HG03460 (cell line): ENCODE measurements at regions not wholly inside any gene's neighbourhood (a gene's known extent, or its start where the extent isn't known, plus 50 kb on each side); places are given as distances from the start of the nearest gene placed in this dataset.
"Not testable (repeated sequence)": the region's sequence is repeated elsewhere in the genome, so short reads cannot be mapped to it uniquely, and the experiment has no call there.

ENCODE experiments used
- ATAC-seq: cut with Tn5 transposase; IDR thresholded peaks from one replicate; pipeline ENCODE4 v1.9.1; 2021; ENCODE audit not compliant: unreplicated experiment

- ATAC-seq, result no peak
Measured at GRCh38 chr4:148574911-148575310, 132.7 kb upstream of the NR3C2 start.

- no peak for ATAC-seq
Measured at GRCh38 chr4:148574502-148574901, 132.3 kb upstream of the NR3C2 start.

DNA sequence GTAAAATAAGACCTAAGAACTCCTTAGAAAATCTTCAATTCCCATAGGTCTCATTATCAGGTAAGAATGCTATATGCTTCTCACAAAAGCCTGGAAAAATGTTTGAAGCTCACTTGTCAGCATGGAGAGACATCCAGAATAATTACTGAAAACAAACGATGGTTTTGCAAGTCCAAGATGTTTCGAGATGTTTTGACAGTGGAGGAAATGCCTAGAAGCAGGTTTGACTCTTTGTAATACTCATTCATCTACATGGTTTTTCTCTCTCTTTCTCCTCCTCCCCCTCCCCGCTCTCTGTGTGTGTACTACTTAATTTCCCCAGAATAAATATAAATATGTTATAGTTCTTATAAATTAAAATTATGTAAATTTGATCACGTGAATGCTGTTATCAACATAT lies 131.9 kb upstream of the NR3C2 start:
- ATAC-seq, result no peak

DNA sequence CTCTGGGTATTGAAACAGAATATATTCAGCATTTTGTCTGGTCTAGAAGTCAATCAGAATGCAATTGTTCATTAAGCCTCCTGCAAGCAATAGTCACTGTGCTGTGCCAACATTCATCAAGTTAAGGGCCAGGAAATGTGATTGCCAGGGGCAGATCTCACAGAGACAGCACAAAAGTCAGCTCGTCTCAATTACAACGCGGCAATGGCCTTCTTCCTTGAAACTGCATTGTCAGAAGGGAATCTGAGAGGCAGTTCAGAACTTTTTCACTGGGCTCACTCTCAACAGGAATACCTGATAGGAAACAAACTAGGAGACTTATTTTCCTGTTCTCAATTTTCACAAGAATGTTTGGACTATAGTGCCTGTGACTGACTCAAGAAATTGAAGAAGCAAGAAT lies 131.1 kb upstream of the NR3C2 start:
- ATAC-seq, result no peak

- no peak for ATAC-seq
Measured at GRCh38 chr4:148565801-148566200, 123.6 kb upstream of the NR3C2 start.

DNA sequence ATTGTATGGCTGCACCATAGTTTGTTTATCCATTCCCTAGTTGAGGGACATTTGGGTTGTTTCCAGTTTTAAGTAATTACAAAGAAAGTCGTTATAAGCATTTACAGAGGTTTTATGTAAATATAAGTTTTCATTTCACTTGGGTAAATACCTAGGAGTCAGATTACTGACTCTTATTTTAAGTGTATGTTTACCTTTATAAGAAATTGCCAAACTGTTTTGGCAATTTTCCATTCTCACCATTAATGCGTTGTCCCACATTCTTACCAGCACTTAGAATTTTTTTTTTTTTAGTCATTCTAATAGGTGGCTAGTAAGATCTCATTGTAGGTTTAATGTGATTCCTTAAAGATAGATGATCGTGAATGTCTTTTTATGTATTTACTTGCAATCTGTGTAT lies 121.5 kb upstream of the NR3C2 start:
- no peak for ATAC-seq

GRCh38 chr4:148561467-148561866 lies 119.3 kb upstream of the NR3C2 start:
- no peak for ATAC-seq

DNA sequence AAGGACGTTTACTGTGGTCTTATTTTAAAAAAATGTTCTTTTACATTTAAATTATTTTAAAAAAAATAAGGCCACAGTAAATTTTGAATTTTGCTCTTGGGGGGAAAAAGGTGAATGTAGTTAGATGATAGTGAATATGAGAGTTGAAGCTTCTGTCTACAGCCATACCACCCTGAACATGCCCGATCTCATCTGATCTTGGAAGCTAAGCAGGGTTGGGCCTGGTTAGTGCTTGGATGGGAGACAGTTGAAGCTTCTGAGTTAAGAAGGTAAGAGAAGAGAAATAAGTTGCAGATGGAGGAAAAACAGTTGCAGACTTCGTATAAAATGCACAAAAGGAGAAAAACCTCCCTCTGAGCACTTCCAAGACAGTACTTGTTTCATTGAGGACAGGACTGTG lies 115.6 kb upstream of the NR3C2 start:
- no peak for ATAC-seq

DNA sequence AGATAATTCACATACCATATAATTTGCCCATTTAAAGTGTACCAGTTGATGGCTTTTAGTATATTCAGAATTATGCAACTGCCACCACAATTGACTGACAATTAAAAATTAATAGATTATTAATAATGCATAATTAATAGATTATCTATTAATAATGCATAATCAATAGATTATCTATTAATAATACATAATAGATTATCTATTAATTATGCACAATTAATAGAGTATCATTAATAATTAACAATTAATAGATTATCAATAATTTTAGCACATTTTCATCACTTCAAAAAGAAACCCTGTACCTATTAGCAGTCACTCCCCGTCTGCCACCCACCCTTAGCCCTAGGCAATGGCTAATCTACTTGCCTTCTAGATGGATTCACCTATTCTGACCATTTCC lies 108.6 kb upstream of the NR3C2 start:
- no peak for ATAC-seq

GRCh38 chr4:148542922-148543623 lies 100.9 kb upstream of the NR3C2 start:
- no peak for ATAC-seq

GRCh38 chr4:148540622-148541326 lies 98.6 kb upstream of the NR3C2 start:
- ATAC-seq, result no peak

DNA sequence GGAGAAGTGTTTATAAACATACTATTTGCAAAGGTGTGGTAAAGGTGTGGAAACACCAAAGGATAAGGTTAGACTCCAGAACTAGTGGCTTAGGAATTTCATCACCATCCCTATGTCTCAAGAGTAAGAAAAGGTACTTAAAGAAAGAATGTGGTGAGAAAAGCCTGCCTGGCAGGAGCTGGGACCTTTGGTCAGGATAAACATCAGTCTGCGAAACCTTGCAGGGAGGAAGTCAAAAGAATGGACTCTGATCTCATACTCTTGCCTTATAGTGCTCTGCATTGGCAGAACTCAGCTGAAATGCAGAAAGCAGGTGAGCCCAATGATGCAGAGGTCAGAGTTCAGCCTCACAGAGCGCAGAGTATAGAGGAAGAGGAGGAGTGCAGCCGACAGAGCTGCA lies 97.2 kb upstream of the NR3C2 start:
- no peak for ATAC-seq

DNA sequence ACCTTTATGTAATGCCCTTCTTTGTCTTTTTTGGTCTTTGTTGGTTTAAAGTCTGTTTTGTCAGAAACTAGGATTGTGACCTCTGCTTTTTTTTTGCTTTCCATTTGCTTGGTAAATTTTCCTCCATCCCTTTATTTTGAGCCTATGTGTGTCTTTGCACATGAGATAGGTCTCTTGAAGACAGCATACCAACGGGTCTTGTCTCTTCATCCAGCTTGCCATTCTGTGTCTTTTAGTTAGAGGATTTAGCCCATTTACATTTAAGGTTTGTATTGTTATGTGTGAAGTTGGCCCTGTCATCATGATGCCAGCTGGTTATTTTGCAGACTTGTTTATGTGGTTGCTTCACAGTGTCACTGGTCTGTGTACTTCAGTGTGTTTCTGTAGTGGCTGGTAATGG lies 91.6 kb upstream of the NR3C2 start:
- ATAC-seq, result not testable (repeated sequence)

GRCh38 chr4:148530114-148530513 lies 87.9 kb upstream of the NR3C2 start:
- ATAC-seq, result no peak

DNA sequence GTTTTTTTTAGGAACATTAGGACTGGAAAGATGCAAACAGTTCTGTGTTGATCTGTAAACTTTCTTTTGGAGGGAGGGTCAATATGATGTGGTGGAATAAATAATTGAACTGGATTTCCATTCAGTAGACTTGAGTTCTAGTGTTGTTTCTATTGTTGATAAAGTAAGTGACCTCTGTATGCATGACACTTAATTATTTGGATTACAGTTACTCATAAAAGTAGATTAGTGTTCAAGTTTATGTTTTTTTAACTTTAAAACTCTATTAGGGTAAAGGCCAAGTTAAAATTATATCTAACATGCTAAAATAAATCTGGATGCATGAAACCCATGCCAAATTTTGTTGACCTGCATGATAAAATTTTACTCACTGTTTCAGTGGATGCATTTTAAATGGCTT lies 85.4 kb upstream of the NR3C2 start:
- ATAC-seq, result no peak

- no peak for ATAC-seq
Measured at GRCh38 chr4:148522995-148523394, 80.8 kb upstream of the NR3C2 start.

DNA sequence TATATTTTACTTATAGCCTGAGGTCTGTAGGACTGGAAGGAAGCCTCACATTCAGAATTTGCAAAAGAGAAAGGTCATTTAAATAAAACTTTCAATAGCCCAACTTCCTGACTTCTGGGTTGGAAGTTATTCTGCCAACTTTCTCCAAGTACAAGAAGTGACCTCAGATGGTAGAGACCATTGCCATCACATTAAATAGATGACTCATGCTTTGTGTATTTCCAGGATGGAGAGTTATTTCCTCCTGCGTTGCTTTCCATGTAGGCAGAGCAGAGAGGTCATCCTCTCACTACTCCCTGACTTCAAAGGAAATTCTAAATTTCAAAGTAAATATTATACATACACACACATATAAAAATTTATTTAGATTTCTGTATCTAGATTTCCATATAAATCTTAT lies 73.0 kb upstream of the NR3C2 start:
- no peak for ATAC-seq

- no peak for ATAC-seq
Measured at GRCh38 chr4:148514581-148514980, 72.4 kb upstream of the NR3C2 start.

DNA sequence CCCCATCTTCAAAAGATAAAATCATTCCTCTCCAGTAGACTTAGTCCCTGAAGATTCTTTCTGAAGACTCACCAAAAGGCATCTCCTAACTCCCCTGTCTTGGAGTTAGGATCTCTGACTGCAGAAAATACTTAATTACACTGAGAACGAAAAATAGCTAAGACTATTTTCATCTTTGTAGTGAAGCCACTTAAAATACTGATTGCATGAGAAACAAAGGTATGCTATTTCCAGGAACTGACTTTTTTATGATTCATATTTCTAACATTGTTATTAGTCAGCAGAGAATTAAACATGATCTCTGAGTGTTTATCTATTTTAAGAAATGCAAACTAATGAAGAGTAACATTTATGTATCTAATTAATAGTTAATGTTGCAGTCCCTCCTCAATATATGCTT lies 71.8 kb upstream of the NR3C2 start:
- ATAC-seq, result no peak

- no peak for ATAC-seq
Measured at GRCh38 chr4:148510211-148510610, 68.0 kb upstream of the NR3C2 start.

DNA sequence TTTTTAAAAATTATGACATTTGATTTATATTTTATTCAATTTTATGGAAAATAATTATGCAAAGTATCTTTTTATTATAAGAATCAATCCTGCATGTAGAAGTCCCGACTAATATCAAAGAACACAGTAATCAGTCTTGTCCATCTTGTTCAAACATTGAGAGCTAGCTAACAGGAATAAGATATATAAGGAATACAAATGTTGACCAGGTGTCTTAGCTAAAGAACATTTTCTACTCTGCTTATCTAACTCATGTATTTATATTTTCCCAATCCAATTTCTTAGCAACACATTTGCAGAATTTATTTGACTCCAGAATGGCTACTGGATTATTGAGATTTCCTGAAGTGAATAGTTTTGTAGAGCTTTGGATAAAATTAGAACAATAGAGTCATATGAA lies 61.5 kb upstream of the NR3C2 start:
- no peak for ATAC-seq

DNA sequence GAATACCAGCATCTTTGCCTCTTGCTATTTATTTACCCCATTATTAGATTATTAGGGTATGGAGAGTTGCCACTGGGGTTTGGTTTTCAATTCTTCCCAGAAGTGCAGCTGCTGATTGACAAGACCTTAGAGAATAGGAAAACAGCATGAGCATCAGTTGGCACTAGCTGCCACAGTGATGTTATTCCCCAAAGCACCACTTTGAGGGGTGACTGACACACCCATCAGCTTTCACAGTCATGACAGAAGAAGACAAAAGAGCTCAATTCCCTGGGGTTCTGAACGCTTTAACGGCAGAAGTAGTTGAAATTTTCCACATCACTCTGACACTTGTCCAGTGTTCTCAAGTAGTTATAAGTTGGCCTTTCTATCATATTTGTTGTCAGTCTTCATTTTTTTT lies 55.0 kb upstream of the NR3C2 start:
- no peak for ATAC-seq

- ATAC-seq, result no peak
Measured at GRCh38 chr4:148495463-148495862, 53.2 kb upstream of the NR3C2 start.
